Inflammatory macrophage (primary cell): ENCODE measurements at regions not wholly inside any gene's neighbourhood (a gene's known extent, or its start where the extent isn't known, plus 50 kb on each side); places are given as distances from the start of the nearest gene placed in this dataset.

Experiments used
- DNase-seq, 2 donors: peaks; one replicate each; pipeline ENCODE4 v3.0.0-alpha.2; 2020 to 2022

DNA sequence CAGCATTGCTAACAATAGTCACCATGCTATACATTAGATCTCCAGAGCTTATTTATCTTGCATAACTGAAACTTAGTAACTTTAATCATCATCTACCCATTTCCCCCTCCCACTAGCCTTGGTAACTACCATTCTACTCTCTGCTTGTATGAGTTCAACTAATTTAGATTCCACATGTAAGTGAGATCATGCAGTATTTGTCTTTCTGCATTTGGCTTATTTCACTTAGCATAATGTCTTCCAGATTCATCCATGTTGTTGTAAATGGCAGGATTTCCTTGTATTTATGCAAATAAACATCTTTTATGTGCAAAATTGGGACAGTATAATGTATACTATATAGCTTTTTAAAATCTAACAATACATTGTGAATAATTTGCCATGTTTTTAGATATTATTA is 66.0 kb upstream of the ZBED5 start:
- DNase-seq, result no peak

DNA sequence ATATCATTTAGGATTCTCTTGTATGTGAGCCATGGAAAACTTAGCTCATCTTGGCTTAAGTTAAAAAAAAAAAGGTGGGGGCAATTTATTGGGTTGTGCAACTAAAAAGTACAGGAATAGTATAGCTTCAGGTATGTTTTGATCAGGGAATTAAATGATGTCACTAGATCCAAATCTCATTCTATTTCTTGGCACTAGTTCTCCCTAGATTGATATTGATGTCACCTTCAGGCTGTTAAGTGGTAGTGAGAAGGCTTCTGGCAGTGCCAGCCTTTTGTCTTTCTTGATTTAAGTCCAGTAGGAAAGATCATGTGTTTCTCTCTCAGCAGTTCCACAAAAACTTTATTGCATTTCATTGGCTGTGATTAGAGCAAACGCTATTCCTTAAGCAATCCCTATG is 65.0 kb upstream of the ZBED5 start:
- DNase-seq, result no peak

DNA sequence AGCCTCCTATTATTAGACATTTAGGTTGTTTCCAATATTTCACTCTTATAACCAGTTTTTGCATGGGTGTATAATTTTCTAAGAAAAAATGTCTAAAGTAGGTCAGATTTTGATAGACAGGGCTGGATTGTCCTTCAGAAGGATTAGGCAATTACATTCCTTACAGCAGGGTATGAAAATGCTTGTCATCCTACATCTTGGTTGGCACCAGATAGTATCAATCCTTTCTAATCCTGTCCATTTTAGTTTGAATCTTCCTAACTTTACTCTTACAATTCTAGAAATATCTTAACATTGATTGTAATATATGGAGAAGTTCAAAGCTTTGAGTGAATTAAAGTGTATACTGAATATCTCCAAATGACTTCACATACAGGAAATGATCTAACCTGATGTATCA is 63.0 kb upstream of the ZBED5 start:
- no peak for DNase-seq

DNA sequence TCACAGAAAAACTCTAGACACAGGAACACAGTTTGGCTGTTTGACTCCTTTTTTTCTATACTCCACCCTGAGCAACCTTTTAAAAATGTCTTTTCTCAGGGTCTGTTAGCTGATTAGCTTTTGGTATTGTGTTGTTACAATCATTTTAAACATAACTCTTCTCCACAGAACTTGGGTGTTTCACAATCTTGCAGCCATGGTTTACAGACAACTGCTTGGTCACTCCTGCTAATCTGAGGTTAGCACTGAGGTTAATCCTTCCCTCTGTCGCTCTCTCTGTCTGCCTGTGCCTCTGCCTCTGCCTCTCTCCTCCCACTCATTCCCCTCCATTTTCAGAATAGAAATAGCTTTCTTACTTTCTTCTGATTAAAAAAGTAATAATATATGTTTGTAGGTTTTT is 62.4 kb upstream of the ZBED5 start:
- DNase-seq, result peak in 1 of 2 donors; percentile 48

DNA sequence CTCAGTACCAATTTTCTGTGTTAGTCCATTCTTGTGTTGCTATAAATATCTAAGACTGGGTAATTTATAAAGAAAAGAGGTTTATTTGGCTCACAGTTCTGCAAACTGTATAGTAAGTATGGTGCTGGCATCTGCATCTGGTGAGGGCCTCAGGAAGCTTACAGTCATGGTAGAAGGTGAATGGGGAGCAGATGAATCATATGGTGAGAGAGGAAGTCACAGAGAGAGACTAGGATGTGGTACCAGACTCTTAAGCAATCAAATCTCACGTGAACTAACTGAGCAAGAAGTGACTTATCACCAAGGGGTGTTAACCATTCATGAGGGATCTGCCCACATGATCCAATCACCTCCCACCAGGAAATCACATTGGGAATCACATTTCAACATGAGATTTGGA is 60.8 kb upstream of the ZBED5 start:
- DNase-seq, result peak; percentile 76 to 83

DNA sequence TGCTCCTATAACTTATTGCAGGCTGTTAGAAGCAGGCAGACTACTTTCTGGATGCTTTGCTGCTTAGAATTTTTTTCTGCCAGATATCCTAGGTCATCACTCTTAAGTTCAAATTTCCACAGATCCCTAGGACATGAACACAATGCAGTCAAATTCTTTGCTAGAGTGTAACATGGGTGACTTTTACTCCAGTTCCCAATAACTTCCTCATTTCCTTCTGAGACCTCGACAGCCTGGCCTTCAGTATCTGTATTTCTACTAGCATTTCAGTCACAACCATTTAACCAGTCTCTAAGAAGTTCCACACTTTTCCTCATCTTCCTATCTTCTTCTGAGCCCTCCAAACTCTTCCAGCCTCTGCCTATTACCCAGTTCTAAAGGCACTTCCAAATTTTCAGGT is 60.4 kb upstream of the ZBED5 start:
- DNase-seq, result peak; percentile 23 to 49

DNA sequence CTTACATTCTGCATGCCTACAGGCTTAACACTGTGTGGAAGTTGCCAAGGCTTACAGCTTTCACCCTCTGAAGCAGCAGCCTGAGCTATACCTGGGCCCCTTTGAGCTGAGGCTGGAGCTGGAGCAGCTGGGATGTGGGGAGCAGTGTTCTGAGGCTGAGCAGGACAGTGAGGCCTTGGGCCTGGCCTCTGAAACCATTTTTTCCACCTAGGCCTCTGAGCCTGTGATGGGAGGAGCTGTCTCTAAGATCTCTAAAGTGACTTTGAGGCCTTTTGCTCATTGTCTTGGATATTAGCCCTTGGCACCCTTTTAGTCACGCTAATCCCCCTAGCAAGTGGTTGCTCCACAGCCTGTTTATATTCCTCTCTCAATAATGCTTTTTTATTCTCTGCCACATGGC is 59.9 kb upstream of the ZBED5 start:
- DNase-seq, result no peak

DNA sequence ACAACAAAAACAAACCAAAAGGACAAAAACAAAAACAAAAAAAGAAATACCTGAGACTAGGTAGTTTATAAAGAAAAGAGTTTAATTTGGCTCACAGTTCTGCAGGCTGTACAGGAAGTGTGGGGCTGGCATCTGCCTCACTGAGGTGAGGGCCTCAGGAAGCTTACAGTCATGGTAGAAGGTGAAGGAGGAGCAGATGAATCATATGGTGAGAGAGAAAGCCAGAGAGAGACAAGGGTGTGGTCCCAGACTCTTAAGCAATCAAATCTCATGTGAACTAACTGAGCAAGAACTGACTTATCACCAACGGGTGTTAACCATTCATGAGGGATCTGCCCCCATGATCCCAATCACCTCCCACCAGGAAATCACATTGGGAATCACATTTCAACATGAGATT is 58.8 kb upstream of the ZBED5 start:
- DNase-seq, result peak in 1 of 2 donors; percentile 22

DNA sequence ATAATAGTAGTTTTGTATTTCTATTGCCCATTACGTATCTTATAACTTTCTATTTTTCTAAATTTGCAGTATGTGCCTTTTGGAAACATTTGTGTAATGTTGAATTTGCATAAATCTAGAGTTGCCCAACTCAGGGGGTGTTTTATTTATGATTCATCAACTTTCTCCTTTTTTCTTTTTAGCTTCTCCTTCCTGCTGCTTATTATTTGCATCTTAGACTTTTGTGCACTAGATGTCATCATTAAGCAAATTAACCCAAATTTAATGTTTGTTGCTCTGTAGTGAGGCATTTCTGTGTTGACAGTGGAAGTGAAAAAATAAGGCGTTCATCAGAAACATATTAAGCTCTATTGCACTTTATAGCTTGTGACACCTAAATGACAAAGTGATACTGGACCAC is 56.2 kb upstream of the ZBED5 start:
- peak in 1 of 2 donors; percentile 69 for DNase-seq

DNA sequence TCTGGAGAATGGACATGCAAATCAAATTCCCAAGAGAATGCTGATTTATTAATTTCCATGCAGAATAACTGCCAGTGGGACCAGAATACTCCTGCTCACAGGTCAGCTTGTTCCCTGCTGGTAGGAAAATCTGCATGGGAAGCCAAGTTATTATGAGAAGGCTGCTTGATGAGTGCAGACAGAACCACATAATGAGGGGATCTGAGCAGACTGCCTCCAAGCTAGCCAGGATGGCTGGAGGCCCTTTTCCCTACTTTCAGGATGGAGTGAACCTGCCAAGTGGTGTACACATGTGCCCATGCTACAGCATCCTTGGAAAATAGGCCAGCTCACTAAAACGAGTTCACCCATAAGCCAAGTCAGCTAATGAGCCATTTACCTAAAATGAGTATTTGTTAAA is 55.2 kb upstream of the ZBED5 start:
- no peak for DNase-seq

DNA sequence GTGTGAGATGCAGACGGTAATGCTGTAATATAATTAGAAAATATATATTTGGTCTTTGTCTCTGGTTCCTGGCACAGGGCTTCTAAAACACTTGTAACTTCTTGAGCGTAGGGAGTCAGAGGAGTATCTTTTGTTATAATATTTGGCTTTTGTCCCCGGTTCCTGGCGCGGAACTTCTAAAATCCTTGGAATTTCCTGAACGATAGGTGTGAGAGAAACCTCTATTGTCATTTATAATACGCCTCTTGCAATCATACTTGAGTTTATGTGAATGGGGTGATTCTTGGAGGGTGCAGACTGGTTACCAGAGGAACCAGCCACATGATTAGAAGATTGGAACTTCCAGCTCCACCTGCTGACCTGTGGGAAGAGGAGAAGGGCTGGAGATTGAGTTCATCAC is 54.1 kb upstream of the ZBED5 start:
- no peak for DNase-seq

DNA sequence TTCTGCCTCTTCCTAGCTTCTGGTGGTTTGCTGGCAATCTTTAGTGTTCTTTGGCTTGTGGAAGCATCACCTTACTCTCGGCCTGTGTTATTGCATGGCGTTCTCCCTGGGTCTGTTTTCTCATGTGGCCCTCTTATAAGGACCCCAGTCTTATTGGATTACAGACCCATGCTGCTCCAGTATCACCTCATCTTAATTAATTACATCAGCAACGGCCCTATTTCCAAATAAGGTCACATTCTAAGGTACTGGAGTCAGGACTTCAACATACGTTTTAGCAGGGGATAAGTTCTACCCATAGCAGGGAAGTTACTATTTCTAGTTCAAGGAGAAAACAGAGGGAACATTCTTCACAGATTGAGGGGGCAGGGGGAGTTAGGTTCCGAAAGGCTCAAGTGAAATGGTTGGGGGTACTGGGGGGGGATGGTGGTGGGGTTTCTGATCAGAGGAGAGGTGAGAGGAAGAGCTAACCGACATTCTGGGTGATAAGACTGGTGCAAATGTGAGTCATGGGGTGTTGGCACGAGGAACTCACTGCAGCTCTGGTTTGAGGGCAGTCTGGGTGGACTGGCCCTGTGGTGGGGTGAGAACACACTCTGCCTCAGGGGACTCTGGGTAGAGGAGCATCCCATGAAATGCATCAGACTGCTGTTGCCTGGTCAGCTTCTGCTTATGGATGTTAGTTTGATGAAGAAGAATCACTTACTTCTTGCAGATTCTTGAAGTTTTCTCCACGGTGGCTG is 51.5 kb upstream of the ZBED5 start:
- DNase-seq, result no peak

DNA sequence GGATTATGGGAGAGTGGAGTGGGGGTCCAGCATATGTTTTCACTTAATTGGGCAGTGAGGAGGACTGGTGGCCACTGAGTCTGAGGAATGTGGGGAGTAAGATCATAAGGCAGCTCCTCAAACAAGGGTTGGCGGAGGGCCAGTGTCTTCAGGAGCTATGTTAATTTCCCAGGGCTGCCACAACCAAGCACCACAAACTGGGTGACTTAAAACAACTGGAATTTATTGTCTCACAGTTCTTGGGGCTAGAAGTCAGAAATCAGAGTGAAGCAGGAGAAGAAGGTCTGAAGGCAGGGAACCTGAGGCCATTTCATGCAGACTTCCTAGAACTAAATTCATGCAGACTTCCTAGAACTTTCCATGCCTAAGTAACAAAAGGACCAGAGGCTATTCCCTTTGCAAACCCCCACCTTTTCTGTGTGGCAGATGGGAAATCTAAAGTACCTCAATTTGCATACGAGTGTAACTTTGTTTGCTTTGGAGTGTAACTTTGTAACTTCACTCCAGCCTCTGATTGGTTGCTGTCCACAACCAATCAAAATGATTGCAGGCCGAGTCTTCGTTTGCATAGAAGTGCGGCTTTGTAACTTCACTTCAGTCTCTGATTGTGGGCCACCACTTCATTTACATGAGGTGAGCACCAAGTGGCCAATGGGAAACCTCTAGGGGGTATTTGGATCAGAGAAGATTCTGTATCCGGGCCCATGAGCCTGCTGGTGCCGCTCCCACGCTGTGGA is 50.5 kb upstream of the ZBED5 start:
- DNase-seq, result no peak
